Skin of body (tissue), 1 donor: ENCODE measurements at regions not wholly inside any gene's neighbourhood (a gene's known extent, or its start where the extent isn't known, plus 50 kb on each side); places are given as distances from the start of the nearest gene placed in this dataset.

Source experiments
- DNase-seq: peaks from one replicate; lab custom pipeline; 2025; lab: John Stamatoyannopoulos, UW

- no peak for DNase-seq
Observed at GRCh38 chr7:46155367-46155766, 234.3 kb upstream of the IGFBP3 start.

GRCh38 chr7:46153951-46154787, 233.1 kb upstream of the IGFBP3 start:
- no peak for DNase-seq

- no peak for DNase-seq
Observed at GRCh38 chr7:46153583-46153950, 232.5 kb upstream of the IGFBP3 start.

DNA sequence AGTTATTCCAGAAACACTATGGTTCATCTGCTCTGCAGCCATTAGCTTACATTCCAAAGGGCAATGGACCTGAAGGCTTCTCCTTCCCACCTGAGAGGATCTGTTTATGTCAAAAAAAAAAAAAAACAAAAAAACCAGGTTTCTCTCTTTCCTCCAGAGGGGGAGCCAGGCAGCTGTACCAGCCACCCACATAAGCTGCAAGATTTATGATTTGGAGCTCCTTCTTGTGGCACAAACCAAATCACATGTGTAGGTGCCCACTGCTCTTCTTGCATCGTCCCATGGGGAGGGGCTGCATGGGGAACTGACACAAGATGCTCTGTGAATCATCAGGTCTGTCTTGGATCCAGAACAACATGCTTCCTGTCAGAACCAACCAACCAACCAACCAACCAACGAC, 231.6 kb upstream of the IGFBP3 start:
- no peak for DNase-seq

GRCh38 chr7:46150721-46151120, 229.6 kb upstream of the IGFBP3 start:
- no peak for DNase-seq

- no peak for DNase-seq
Observed at GRCh38 chr7:46150202-46150601, 229.1 kb upstream of the IGFBP3 start.

GRCh38 chr7:46147871-46148270, 226.8 kb upstream of the IGFBP3 start:
- no peak for DNase-seq

DNA sequence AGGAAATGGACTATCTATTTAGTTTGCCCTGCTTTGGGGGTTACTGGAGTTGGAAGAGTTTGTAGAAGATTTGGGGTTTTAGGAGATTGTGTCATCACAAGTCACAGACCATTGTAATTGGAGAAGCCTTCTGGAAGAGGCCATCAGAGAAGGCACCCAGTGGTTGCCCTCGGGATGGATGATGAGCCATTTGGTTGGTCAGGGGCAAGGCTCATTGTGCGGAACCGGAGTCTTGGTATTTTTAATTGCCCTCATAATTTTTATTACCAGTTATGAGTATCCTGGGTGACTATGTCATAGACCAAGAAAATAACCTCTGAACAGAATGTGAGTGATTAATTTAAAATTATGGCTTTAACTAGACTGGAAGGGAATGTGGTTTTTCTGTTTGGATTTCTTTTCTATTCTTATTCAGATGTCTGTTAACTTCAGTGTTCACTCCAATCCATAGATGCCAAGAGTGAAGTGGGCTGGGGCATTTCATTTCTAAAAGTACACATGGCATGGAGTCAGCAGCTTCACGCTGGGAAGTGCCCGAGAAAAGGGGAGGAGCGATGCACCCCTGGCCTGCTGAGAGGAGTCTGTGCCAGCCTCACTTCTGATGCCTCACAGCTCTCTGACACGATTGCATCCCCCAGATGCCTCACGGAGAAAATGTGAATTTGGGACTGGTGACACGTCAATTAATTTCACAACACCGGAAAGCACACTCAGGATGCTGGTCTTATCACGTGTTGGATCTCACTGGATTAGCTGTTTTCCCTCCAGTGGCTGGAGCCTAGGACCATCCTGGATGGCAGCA, 225.6 kb upstream of the IGFBP3 start:
- no peak for DNase-seq

DNA sequence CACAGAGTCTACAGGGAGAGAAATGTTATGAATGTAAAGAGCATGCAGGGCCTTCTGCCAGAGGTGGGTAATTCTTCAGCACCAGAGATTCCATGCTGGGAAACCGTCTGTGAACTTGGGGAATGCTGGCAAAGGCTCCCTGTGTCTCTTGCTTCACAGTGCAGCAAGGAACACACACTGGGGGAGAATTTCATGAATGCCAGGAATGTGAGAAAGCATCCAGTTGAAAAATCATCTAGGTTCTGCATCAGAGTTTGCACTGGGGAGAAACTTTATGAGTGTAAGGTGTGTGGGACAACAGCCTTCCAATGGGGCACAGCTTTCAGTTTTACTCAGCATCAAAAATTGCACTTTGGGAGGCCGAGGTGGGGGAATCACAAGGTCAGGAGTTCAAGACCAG, 224.3 kb upstream of the IGFBP3 start:
- no peak for DNase-seq

GRCh38 chr7:46143949-46144917, 223.2 kb upstream of the IGFBP3 start:
- no peak for DNase-seq

GRCh38 chr7:46143421-46143820, 222.3 kb upstream of the IGFBP3 start:
- DNase-seq, result no peak

DNA sequence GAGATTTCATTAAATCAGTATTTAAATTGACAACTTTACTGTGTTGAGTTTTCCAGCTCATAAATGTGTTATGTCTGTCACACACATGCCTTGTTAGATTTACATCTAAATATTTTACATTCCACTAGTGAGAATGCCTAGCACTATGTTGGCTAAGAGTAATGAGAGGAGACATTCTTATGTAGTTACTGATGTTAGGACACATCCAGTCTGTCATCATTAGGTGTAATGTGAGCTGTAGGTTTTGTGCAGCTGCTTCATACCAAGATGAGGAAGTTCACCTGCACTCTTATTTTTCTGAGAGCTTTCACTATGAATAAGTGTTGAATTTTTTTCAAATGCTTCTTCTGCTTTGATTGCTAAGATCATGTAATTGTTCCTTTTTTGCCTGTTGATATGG, 218.0 kb upstream of the IGFBP3 start:
- DNase-seq, result no peak

GRCh38 chr7:46137725-46138124, 216.7 kb upstream of the IGFBP3 start:
- no peak for DNase-seq

- no peak for DNase-seq
Observed at GRCh38 chr7:46135557-46135956, 214.5 kb upstream of the IGFBP3 start.

DNA sequence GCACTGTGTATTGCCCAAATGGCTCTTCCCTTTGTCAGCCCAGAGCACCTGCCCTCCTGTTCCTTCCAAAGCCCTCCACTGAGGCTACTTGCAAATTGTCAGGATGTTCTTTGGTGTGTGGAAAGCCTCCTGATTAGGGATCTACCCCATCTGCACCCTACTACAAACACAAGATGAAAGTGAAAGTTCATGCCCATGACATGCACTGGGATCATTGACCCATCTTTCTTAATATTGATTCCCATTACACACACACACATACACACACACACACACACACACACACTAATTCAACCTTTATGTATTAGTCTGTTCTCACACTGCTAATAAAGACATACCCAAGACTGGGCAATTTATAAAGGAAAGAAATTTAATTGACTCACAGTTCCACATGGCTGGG, 213.7 kb upstream of the IGFBP3 start:
- no peak for DNase-seq

DNA sequence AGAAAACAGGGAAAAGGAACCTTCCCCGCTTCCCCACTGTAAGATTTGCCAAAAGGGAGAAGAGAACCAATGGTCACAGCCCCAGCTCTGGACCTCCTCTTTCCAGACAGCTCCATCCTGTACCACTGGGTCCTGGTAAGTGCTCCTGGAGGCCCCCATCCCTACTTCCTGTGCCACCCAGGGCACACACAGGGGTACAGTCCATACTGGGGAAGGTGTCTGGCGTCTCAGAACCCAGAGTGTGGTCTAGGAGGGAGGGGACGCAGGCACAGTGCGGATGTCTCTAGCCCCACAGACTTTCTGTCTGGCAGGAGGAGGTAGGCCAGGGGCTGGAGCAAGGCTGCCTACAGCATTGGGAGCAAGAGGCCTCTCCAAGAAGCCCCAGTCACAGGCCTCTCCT, 213.3 kb upstream of the IGFBP3 start:
- DNase-seq, result no peak

DNA sequence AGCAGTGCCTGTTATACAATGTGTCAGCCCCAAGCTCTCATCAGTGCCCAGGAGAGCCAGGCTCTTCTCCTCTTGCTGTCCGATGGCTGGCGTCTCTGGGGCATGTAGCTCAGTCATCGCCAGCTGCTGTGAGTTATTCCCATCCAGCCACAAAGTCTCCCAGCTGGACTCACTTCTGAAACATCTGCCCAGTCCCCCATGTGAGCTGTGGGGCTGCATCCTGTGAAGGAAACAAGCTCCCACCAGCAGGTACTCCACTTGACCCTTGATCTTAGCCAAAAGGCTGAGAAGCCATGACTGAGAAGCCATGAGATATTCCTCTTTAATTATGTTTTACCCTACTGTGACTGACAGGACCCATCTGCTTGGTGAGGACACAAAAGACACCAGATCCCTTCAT, 212.7 kb upstream of the IGFBP3 start:
- DNase-seq, result no peak

DNA sequence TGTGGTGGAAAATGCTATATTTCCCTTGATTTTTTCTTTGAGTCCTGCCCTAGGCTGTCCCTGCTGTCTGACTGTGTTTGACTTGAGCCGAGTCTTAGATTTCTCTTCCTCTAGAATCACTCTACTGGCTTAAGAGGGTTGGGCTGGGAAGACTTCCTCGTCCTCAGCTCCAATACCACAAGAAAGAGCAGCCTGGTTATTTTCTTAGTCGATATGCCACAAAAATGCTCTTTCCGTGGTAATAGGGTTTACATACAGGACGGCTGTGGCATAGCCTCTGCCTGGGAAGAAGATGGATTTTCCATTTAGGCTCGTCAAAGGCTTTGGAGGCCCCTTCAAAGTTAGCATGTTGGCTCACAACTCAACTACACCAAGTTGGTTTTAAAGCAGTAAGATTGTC, 212.0 kb upstream of the IGFBP3 start:
- DNase-seq, result no peak

DNA sequence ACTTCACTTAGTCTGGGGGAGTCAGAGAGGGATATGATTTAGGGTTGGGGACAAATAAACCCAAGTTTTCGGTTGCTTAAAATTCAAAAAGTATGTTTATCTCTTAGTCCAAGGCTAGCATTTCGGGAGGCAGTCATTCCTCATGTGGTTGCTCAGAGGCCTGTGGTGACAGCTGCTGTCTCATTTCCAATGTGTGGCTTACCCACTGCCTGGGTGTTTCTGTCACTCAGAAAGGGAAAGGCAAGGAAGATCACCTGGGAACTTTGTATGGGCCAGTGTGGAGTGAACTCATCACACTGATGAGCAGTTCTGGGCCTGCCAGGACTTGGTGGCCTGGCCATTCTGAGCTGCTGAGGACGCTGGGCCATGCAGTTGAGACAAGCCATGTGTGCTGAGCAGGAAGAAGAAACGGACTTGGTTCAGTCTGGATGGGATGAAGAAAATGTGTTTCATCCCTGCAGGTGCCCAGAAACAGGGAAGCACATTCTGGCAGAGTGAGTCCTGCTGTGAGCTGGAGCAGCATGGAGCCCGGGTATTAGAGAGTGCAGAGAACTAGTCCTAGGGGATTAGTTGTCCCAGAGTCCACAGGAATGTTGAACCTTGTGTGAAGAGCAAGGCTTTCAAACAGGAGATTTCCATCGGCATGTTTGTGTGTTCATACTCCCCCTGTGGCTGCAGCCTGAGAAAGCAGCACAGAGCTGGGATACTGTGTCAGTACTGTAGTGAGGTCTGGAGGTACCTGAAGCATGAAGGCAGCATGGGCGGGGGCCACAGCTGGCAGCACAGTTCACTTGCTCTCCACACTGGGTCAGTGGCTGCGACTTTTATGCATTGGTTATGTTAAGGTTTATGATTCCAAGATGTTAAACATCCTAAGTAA, 211.1 kb upstream of the IGFBP3 start:
- DNase-seq, result no peak

- no peak for DNase-seq
Observed at GRCh38 chr7:46129831-46130230, 208.8 kb upstream of the IGFBP3 start.

GRCh38 chr7:46127814-46128213, 206.7 kb upstream of the IGFBP3 start:
- no peak for DNase-seq
